ENCODE measurements at regions not wholly inside any gene's neighbourhood (a gene's known extent, or its start where the extent isn't known, plus 50 kb on each side); places are given as distances from the start of the nearest gene placed in this dataset.

GRCh38 chr18:67379981-67380380 is 136.5 kb downstream of the DSEL start:
- DNase-seq: no peak

- no peak for DNase-seq
Measured at GRCh38 chr18:67376372-67376771, 140.1 kb downstream of the DSEL start.

GRCh38 chr18:67373636-67374035 is 142.9 kb downstream of the DSEL start:
- DNase-seq: peak; percentile 36

GRCh38 chr18:67367540-67367939 is 149.0 kb downstream of the DSEL start:
- no peak for DNase-seq

GRCh38 chr18:67363694-67364093 is 152.8 kb downstream of the DSEL start:
- DNase-seq: no peak

- DNase-seq: no peak
Measured at GRCh38 chr18:67362906-67363305, 153.6 kb downstream of the DSEL start.

GRCh38 chr18:67359873-67360838 is 156.4 kb downstream of the DSEL start:
- DNase-seq: no peak

- DNase-seq: no peak
Measured at GRCh38 chr18:67358947-67359346, 157.6 kb downstream of the DSEL start.

- no peak for DNase-seq
Measured at GRCh38 chr18:67354692-67355091, 161.8 kb downstream of the DSEL start.

- DNase-seq: no peak
Measured at GRCh38 chr18:67354091-67354490, 162.4 kb downstream of the DSEL start.

GRCh38 chr18:67347438-67347837 is 169.1 kb downstream of the DSEL start:
- no peak for DNase-seq

- DNase-seq: no peak
Measured at GRCh38 chr18:67342159-67342558, 174.4 kb downstream of the DSEL start.

GRCh38 chr18:67337696-67338095 is 178.8 kb downstream of the DSEL start:
- DNase-seq: no peak

- peak; percentile 83 for DNase-seq
Measured at GRCh38 chr18:67331857-67332256, 184.7 kb downstream of the DSEL start.

- DNase-seq: no peak
Measured at GRCh38 chr18:67319109-67319508, 197.4 kb downstream of the DSEL start.

- DNase-seq: no peak
Measured at GRCh38 chr18:67318651-67319050, 197.9 kb downstream of the DSEL start.

GRCh38 chr18:67310826-67311225 is 205.7 kb downstream of the DSEL start:
- DNase-seq: no peak

GRCh38 chr18:67308819-67309218 is 207.7 kb downstream of the DSEL start:
- DNase-seq: no peak

- DNase-seq: no peak
Measured at GRCh38 chr18:67305466-67305865, 211.1 kb downstream of the DSEL start.

- no peak for DNase-seq
Measured at GRCh38 chr18:67302043-67302442, 214.5 kb downstream of the DSEL start.

- DNase-seq: no peak
Measured at GRCh38 chr18:67301592-67301991, 214.9 kb downstream of the DSEL start.

GRCh38 chr18:67300498-67300897 is 216.0 kb downstream of the DSEL start:
- DNase-seq: no peak

- DNase-seq: no peak
Measured at GRCh38 chr18:67292814-67293213, 223.7 kb downstream of the DSEL start.

- no peak for DNase-seq
Measured at GRCh38 chr18:67290421-67290820, 226.1 kb downstream of the DSEL start.

GRCh38 chr18:67285583-67285982 is 230.9 kb downstream of the DSEL start:
- no peak for DNase-seq
